Embryonic facial prominence (tissue), 1 donor: ENCODE measurements at regions not wholly inside any gene's neighbourhood (a gene's known extent, or its start where the extent isn't known, plus 50 kb on each side); places are given as distances from the start of the nearest gene placed in this dataset.

Source experiments
- DNase-seq: peaks from one replicate; pipeline ENCODE4 v3.0.0-alpha.2; 2016; ENCODE audit errors: extremely low spot score

DNA sequence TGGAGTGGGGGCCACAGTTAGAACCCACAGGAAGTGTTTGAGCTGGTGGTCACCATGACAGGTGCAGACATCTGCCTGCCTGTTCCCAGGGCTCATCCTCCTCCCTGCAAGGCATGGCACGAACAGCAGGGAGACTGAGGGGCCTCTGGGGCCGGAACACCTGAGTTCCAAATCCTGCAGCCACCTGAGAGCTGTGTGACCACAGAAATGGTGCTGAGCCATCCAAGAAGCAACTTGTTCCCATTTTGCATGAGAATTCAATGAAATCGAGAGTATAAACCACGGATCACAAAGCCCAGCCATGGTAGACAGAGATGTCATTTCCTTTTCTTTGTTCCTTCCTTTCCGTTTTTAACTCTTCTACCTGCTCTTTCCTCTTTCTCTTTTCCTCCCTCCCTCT is 268.6 kb downstream of the FOXA2 start:
- DNase-seq: no peak

- no peak for DNase-seq
These were observed 269.3 kb downstream of the FOXA2 start for GRCh38 chr20:22315073-22315472.

- DNase-seq: peak; percentile 13
These were observed 271.5 kb downstream of the FOXA2 start for GRCh38 chr20:22312744-22313346.

GRCh38 chr20:22308934-22309333 is 275.4 kb downstream of the FOXA2 start:
- DNase-seq: no peak

GRCh38 chr20:22307409-22307808 is 277.0 kb downstream of the FOXA2 start:
- no peak for DNase-seq

GRCh38 chr20:22305381-22305780 is 279.0 kb downstream of the FOXA2 start:
- no peak for DNase-seq

- no peak for DNase-seq
These were observed 280.8 kb downstream of the FOXA2 start for GRCh38 chr20:22303523-22303922.

DNA sequence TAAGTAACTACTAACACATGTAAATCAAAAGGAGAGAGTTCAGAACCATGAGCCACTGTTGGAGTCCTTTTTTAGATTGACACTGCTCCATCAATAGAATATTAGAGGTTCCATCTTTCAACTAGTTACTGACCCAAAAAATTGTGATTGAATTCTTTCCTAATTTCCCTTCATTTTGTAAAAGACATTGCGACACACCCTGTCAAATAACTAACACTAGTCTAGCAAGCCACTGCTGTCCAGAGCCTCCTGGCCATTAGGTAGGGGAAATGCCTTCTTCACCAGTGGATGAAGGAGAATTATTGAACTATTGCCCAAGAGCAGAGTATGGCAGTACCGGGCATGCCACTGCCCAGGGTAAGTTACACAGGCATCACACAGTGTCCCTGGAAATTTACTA is 282.3 kb downstream of the FOXA2 start:
- DNase-seq: no peak

DNA sequence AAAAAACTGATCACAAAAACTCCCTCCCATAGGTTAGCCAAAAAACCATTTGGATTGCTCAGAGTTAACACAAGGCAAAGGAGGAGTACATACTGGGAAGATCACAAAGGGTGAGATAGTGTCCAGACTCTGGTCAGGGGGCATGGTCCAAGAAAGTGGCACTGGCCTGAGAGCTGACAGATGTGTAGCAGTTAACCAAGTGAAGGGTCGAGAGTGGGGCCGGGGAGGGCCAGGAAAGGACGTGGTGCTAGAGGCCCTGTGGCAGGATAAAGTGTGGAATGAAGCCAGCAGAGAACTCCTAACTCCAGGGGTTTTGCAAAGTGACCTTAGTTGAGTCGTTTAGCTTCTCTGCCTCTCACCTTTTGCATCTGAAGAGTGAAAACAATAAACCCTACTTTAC is 290.5 kb downstream of the FOXA2 start:
- no peak for DNase-seq

GRCh38 chr20:22289442-22289841 is 294.9 kb downstream of the FOXA2 start:
- no peak for DNase-seq

GRCh38 chr20:22288957-22289356 is 295.4 kb downstream of the FOXA2 start:
- DNase-seq: peak; percentile 14

GRCh38 chr20:22288156-22288555 is 296.2 kb downstream of the FOXA2 start:
- DNase-seq: no peak

DNA sequence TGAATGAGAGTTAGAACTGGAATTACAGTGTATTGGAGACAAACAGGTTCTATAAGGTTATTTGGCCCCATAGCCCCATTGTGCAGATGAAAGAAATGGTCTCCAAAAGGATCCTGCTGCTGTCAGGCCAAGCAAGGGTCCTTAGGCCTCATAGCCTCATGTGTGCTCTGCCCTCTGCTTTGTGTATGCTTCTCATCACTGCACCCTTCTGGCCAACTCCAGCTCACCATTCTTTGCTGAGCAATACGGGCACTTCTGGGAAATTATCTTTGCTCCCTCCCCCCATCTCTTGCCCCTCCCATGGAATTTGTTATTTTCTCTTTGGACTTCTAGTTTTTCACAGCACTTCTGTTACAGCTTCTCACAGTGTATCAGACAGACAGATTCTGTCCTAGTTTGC is 298.8 kb downstream of the FOXA2 start:
- no peak for DNase-seq

DNA sequence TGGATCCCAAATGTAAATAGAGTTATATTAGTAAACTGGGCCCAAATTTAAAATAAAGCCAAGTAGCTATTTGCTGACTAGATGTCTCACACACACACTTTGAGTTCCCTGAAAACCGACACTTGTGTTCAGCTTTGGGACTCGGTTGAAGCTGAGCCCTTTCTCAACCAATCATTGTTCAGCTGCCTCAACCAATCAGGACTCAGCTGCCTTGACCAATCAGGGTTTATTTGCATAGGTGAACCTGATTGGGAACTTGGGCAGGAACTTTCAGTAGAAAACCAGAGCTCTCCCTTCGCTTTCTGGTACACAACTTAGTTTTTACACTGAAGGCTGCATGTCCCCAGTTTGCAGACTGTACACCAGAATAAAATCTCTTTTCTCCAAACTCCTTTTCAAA is 301.7 kb downstream of the FOXA2 start:
- no peak for DNase-seq

- no peak for DNase-seq
These were observed 310.0 kb downstream of the FOXA2 start for GRCh38 chr20:22274330-22274729.

DNA sequence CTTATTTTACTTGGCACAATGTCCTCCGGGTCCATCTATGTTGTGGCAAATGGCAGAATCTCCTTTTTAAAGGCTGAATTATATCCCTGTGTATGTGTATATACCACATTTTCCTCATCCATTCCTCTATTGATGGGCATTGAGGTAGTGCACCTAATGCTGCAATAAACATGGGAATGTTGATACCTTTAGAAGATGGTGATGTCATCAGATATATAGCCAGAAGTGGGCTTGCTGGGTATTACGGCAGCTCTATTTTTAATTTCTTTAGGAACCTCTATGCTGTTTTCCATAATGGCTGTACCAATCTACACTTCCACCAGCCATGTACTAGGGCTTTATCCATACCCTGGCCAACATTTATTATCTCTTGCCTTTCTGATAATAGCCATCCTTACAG is 315.7 kb downstream of the FOXA2 start:
- no peak for DNase-seq

GRCh38 chr20:22264917-22265316 is 319.5 kb downstream of the FOXA2 start:
- no peak for DNase-seq

GRCh38 chr20:22260506-22260905 is 323.9 kb downstream of the FOXA2 start:
- no peak for DNase-seq

GRCh38 chr20:22257912-22258311 is 326.5 kb downstream of the FOXA2 start:
- no peak for DNase-seq

DNA sequence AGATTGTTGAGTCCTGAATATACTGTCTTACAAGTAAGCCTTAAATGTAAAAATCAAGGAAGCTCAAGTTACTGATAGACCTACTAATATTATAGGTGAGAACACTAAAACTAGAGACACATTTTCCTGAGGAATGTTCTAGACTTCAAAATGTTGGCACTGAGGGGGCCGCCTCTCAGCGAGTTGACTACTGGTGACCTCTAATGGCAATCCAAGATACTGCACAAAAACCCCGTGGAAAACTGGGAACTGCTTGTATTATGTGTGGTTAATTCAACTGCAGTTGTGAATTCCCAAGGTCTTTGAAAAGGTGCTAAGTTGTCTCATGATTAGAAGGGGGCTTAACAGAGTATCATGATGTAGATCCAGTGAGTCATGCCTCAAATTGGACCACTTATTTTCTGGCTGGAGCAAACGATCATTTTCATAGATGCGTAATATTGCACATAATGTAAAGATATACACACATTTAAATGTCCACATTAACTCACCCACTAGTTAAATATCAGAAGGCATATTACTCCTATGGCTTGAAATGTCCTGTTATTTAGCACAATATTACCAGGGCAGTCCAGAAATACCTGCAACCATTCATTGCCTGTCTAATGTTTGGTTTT is 336.2 kb downstream of the FOXA2 start:
- DNase-seq: no peak

DNA sequence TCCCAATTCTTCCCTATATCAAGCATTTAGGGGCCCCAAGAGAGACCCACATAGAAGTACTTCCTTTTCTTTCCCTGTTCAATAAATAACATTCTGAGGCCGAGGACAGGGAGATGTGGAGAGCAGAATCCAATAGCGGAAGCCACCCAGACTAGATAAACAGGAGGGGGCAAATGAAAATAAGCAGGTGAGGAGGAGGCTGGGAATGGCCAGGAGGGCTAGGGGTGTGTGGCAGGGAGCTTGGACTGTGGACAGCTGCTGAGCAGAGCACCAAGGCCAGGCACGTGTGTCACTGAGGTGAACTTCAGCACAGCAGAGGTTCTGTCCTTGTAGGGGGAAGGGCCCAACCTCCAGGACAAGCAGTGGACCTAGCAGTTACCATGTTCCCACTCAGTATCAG is 339.2 kb downstream of the FOXA2 start:
- DNase-seq: no peak

GRCh38 chr20:22243067-22243466 is 341.3 kb downstream of the FOXA2 start:
- DNase-seq: no peak

GRCh38 chr20:22241609-22242008 is 342.8 kb downstream of the FOXA2 start:
- no peak for DNase-seq

DNA sequence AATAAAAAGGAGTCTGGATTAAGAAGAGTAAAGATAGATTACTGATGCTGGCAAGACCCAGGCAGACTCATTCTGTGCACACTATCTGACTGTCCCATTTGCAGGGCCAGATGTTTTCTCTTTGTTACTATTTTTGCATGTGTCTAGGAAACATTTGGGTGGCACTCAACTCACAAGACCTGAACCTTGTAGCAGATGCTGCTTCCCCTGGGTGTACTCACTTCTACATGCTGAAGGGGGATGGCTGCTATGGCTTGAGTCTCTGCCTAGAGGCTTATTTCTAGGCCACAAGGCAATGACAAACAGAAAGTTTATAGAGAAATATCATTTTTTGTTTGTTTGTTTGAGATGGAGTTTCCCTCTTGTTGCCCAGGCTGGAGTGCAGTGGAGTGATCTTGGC is 351.4 kb downstream of the FOXA2 start:
- DNase-seq: no peak
